ENCODE measurements at regions not wholly inside any gene's neighbourhood (a gene's known extent, or its start where the extent isn't known, plus 50 kb on each side); places are given as distances from the start of the nearest gene placed in this dataset.

- TF ChIP-seq POLR2AphosphoS5 (IDR thresholded peaks at IDR 0.05; ENCODE audit: low read depth, low read length) (no peak), POLR2A (IDR thresholded peaks at IDR 0.05; ENCODE audit: low read depth, low read length) (no peak)
Measured at GRCh38 chr1:244114892-244115291, 63.8 kb downstream of the ZBTB18 start.
